ENCODE measurements at regions not wholly inside any gene's neighbourhood (a gene's known extent, or its start where the extent isn't known, plus 50 kb on each side); places are given as distances from the start of the nearest gene placed in this dataset.
"Not testable (repeated sequence)": the region's sequence is repeated elsewhere in the genome, so short reads cannot be mapped to it uniquely, and the experiment has no call there.

DNA sequence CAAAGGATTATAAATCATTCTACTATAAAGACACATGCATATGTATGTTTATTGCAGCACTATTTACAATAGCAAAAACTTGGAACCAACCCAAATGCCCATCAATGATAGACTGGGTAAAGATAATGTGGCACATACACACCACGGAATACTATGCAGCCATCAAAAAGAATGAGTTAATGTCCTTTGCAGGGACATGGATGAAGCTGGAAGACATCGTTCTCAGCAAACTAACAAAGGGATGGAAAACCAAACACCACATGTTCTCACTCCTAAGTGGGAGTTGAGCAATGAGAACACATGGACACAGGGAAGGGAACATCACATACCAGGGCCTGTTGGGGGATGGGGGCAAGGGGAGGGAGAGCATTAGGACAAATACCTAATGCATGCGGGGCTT, 133.2 kb downstream of the ATXN3L start:
- TF ChIP-seq, protein P1, sequence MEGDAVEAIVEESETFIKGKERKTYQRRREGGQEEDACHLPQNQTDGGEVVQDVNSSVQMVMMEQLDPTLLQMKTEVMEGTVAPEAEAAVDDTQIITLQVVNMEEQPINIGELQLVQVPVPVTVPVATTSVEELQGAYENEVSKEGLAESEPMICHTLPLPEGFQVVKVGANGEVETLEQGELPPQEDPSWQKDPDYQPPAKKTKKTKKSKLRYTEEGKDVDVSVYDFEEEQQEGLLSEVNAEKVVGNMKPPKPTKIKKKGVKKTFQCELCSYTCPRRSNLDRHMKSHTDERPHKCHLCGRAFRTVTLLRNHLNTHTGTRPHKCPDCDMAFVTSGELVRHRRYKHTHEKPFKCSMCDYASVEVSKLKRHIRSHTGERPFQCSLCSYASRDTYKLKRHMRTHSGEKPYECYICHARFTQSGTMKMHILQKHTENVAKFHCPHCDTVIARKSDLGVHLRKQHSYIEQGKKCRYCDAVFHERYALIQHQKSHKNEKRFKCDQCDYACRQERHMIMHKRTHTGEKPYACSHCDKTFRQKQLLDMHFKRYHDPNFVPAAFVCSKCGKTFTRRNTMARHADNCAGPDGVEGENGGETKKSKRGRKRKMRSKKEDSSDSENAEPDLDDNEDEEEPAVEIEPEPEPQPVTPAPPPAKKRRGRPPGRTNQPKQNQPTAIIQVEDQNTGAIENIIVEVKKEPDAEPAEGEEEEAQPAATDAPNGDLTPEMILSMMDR (IDR thresholded peaks at IDR 0.05), result not testable (repeated sequence)
- not testable (repeated sequence) for TF ChIP-seq POLR2AphosphoS5 (IDR thresholded peaks at IDR 0.05); POLR2A (IDR thresholded peaks at IDR 0.05; ENCODE audit: low read depth); EP300 (IDR thresholded peaks at IDR 0.05)
